WERI-Rb-1 (cell line): ENCODE measurements at regions not wholly inside any gene's neighbourhood (a gene's known extent, or its start where the extent isn't known, plus 50 kb on each side); places are given as distances from the start of the nearest gene placed in this dataset.

Source experiments
- DNase-seq: peaks from one replicate; pipeline ENCODE4 v3.0.0-alpha.2; 2020
- H3K27ac ChIP-seq: fragments of 250-450 bp; sonication (Bioruptor Pico); 2 replicates; pipeline ENCODE4 v1.5.1; 2020; ENCODE audit warnings: mild to moderate bottlenecking, moderate library complexity
- H3K27me3 ChIP-seq: fragments of 250-450 bp; sonication (Bioruptor Pico); 2 replicates; pipeline ENCODE4 v1.5.1; 2021; ENCODE audit warnings: mild to moderate bottlenecking, low read depth, moderate library complexity; ENCODE audit not compliant: insufficient read depth, severe bottlenecking
- H3K36me3 ChIP-seq: fragments of 250-450 bp; sonication (Bioruptor Pico); 2 replicates; pipeline ENCODE4 v1.5.1; 2020; ENCODE audit warnings: mild to moderate bottlenecking, moderate library complexity
- H3K4me3 ChIP-seq: 2 replicates; pipeline ENCODE4 v1.5.1; 2011; ENCODE audit warnings: low read depth, mild to moderate bottlenecking, control low read depth, low read length
- H3K9me3 ChIP-seq: fragments of 250-450 bp; sonication (Bioruptor Pico); 2 replicates; pipeline ENCODE4 v1.5.1; 2021; ENCODE audit warnings: mild to moderate bottlenecking, moderate library complexity; ENCODE audit not compliant: severe bottlenecking
- CTCF ChIP-seq: IDR thresholded peaks from 2 replicates; pipeline ENCODE4 v1.5.1; 2011; ENCODE audit warnings: low read depth, mild to moderate bottlenecking, control low read depth, inconsistent platforms, low read length

- H3K9me3 ChIP-seq = no peaks in the 10 kb centered on the region
- DNase-seq = no peak
- H3K36me3 ChIP-seq = no peaks in the 10 kb centered on the region
- no peak overlapping the region for H3K27ac ChIP-seq
- no peak for TF ChIP-seq CTCF
- no peak overlapping the region for H3K4me3 ChIP-seq
- H3K27me3 ChIP-seq = no peaks in the 10 kb centered on the region
Observed at GRCh38 chr2:150030436-150031190, 443.0 kb upstream of the MMADHC start.

GRCh38 chr2:150028322-150028721 lies 440.7 kb upstream of the MMADHC start:
- no peak overlapping the region for H3K4me3 ChIP-seq
- H3K27me3 ChIP-seq = no peaks in the 10 kb centered on the region
- no peak for TF ChIP-seq CTCF
- H3K27ac ChIP-seq = no peak overlapping the region
- H3K36me3 ChIP-seq = no peaks in the 10 kb centered on the region
- no peaks in the 10 kb centered on the region for H3K9me3 ChIP-seq
- DNase-seq = no peak

- H3K27ac ChIP-seq = no peak overlapping the region
- DNase-seq = no peak
- no peak for TF ChIP-seq CTCF
- H3K36me3 ChIP-seq = no peaks in the 10 kb centered on the region
- H3K4me3 ChIP-seq = no peak overlapping the region
- no peaks in the 10 kb centered on the region for H3K27me3 ChIP-seq
- no peaks in the 10 kb centered on the region for H3K9me3 ChIP-seq
Observed at GRCh38 chr2:150027164-150027563, 439.6 kb upstream of the MMADHC start.

GRCh38 chr2:150023663-150024062 lies 436.1 kb upstream of the MMADHC start:
- no peaks in the 10 kb centered on the region for H3K36me3 ChIP-seq
- no peak for TF ChIP-seq CTCF
- no peak overlapping the region for H3K27ac ChIP-seq
- no peak for DNase-seq
- no peaks in the 10 kb centered on the region for H3K27me3 ChIP-seq
- no peaks in the 10 kb centered on the region for H3K9me3 ChIP-seq
- no peak overlapping the region for H3K4me3 ChIP-seq

GRCh38 chr2:150023044-150023443 lies 435.5 kb upstream of the MMADHC start:
- Histone ChIP-seq H3K4me3 (no peak overlapping the region), H3K27me3 (no peaks in the 10 kb centered on the region), H3K27ac (no peak overlapping the region), H3K9me3 (no peaks in the 10 kb centered on the region), H3K36me3 (no peaks in the 10 kb centered on the region)
- TF ChIP-seq CTCF = no peak
- no peak for DNase-seq

GRCh38 chr2:150020937-150021673 lies 433.5 kb upstream of the MMADHC start:
- H3K36me3 ChIP-seq = no peaks in the 10 kb centered on the region
- no peak overlapping the region for H3K4me3 ChIP-seq
- no peaks in the 10 kb centered on the region for H3K9me3 ChIP-seq
- H3K27me3 ChIP-seq = no peaks in the 10 kb centered on the region
- no peak for TF ChIP-seq CTCF
- no peak overlapping the region for H3K27ac ChIP-seq
- no peak for DNase-seq
